Muscle of leg (tissue), 3 donors: ENCODE measurements at regions not wholly inside any gene's neighbourhood (a gene's known extent, or its start where the extent isn't known, plus 50 kb on each side); places are given as distances from the start of the nearest gene placed in this dataset.
A peak's percentile ranks its signal among the peaks of the same experiment; 100 is the strongest.

Experiments
- DNase-seq: peaks from one replicate; pipeline ENCODE4 v3.0.0; 2013
- H3K27ac ChIP-seq: one replicate; pipeline ENCODE4 v1.5.1; 2013; ENCODE audit warnings: mild to moderate bottlenecking, low read length, control low read depth
- H3K27me3 ChIP-seq: one replicate; pipeline ENCODE4 v1.6.1; 2013; ENCODE audit warnings: low read length; ENCODE audit not compliant: control insufficient read depth, insufficient read depth
- H3K36me3 ChIP-seq: one replicate; pipeline ENCODE4 v1.6.1; 2013; ENCODE audit warnings: low read length; ENCODE audit not compliant: control insufficient read depth, insufficient read depth
- H3K4me1 ChIP-seq: one replicate; pipeline ENCODE4 v1.6.1; 2013; ENCODE audit warnings: low read length; ENCODE audit not compliant: control insufficient read depth, insufficient read depth
- H3K4me3 ChIP-seq: one replicate; pipeline ENCODE4 v1.5.1; 2013; ENCODE audit warnings: low read length, control low read depth
- H3K9me3 ChIP-seq: replicated peaks from 2 replicates; pipeline ENCODE4 v1.6.1; 2013; ENCODE audit warnings: low read depth, low read length; ENCODE audit not compliant: control insufficient read depth
- WGBS: methylation state at CpG from one replicate; pipeline ENCODE4 v1.1.5; 2013; ENCODE audit warnings: missing lambda C conversion rate; ENCODE audit not compliant: insufficient coverage; 5-methylcytosine and 5-hydroxymethylcytosine counted together

DNA sequence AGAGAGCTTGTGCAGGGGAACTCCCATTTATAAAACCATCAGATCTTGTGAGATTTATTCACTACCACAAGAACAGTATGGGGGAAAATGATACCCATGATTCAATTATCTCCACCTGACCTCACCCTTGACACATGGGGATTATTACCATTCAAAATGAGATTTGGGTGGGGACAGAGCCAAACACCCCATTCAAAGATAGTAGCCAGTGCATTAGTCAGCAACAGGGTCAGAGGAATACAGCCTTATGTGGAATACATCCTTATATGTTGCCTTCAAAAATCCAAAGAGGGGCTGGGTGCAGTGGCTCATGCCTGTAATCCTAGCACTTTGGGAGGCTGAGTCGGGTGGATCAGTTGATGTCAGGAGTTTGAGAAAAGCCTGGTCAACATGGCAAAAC is 563.2 kb downstream of the CCDC171 start:
- Histone ChIP-seq H3K36me3 (no peaks in the 10 kb centered on the region), H3K9me3 (no peaks in the 10 kb centered on the region), H3K27ac (no peak overlapping the region), H3K27me3 (no peaks in the 10 kb centered on the region), H3K4me3 (no peak overlapping the region), H3K4me1 (peaks cover 12% of the 10 kb centered on the region)
- no CpG with 5 or more reads among the region's 1 CpG for WGBS
- no peak for DNase-seq

DNA sequence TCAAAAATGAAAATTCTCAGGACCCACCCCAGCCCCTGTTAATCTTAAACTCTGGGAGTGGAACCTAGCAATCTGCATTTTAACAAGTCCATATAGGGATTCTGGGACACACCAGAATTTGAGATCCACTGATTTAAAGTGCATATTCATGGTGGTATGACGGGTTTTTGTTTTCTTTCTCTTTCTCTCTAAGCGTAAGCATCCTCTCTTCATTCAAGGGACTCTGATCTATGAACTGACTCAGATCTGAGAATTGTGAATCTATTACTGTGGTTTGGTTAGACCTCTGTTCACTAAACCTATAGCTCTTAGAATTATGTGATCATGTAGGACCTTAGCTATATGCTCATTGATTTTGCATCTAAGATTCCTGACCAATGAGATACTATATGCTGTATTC is 565.2 kb downstream of the CCDC171 start:
- Histone ChIP-seq H3K36me3 (no peaks in the 10 kb centered on the region), H3K27ac (no peak overlapping the region)
- no CpG with 5 or more reads among the region's 2 CpGs for WGBS

DNA sequence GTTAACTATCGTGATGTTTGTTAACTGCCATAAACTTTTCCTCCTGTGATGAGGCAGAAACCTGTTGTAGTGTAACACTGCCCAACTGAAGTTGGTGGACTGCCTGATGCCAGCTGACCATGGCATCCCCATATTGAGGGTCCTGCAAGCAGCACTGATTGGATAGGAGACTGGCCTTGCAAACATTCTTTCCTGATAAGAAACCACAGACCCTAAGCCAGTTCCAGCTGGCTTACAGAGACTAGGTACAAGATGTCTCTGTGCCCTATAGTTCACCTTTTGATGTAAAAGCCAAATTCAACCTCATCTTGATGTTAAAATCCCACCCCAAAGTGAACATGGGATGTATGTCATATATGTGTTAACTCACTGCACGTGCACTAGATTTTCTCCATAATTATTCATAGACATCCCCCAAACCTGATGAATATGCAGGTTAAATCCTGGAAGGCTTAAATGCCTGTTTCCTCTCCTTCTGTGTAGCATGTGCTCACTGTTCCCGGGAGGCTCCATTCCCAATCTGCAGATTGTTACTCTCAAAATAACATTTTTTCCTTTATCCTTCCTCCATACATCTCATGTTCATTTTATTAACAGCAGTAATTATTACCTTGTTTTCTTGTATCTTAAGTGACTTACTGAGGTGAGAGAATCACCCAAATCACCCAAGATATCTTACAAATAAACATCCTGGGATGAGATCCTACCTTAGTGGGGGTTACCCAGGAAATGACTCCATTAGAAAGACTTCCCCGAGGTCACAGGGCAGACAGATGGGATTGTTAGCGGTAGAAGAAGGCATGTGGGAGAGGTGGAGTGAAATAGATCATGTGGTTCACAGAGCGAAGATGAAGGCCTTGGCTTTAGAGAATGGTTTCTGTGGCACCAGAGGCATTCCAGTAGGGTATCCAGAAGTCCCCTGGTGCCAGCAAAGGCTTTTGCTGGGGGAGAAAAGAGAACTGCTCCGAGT is 566.7 kb downstream of the CCDC171 start:
- no peak overlapping the region for H3K4me3 ChIP-seq
- H3K27me3 ChIP-seq: no peaks in the 10 kb centered on the region
- DNase-seq: no peak
- no peak overlapping the region for H3K27ac ChIP-seq
- no peaks in the 10 kb centered on the region for H3K36me3 ChIP-seq
- peaks cover 19% of the 10 kb centered on the region for H3K4me1 ChIP-seq
- H3K9me3 ChIP-seq: no peaks in the 10 kb centered on the region
- WGBS: 74% methylated on average over 3 of the region's 7 CpGs

More for the DNA sequence above, 565.2 kb downstream of the CCDC171 start:
- Histone ChIP-seq H3K4me1 (peaks cover 19% of the 10 kb centered on the region), H3K9me3 (no peaks in the 10 kb centered on the region), H3K4me3 (no peak overlapping the region), H3K27me3 (no peaks in the 10 kb centered on the region)
- no peak for DNase-seq

DNA sequence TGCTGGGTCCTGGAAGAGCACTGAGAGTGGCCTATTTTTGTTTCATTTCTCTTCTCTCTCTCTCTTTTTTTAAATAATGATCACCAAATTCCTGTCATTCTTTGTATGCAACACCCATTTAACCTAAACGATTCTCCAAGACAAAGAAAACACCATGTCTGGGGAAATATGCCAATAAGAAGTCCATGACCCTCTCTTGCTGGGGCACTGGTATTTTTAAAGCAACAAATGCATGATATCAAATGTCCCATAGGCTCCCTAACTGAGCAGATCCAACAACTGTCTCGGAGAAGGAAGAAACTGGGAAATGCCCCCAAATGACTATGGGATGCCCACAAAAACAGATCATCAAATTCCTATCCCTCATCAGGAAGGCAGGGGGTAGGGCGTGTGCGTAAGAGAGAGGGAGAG is 567.4 kb downstream of the CCDC171 start:
- H3K4me3 ChIP-seq: no peak overlapping the region
- 50% methylated on average over 2 of the region's 4 CpGs for WGBS
- no peaks in the 10 kb centered on the region for H3K9me3 ChIP-seq
- no peak for DNase-seq
- H3K36me3 ChIP-seq: no peaks in the 10 kb centered on the region
- peak overlapping the region; percentile 31 for H3K27ac ChIP-seq
- H3K27me3 ChIP-seq: no peaks in the 10 kb centered on the region
- H3K4me1 ChIP-seq: peaks cover 19% of the 10 kb centered on the region

DNA sequence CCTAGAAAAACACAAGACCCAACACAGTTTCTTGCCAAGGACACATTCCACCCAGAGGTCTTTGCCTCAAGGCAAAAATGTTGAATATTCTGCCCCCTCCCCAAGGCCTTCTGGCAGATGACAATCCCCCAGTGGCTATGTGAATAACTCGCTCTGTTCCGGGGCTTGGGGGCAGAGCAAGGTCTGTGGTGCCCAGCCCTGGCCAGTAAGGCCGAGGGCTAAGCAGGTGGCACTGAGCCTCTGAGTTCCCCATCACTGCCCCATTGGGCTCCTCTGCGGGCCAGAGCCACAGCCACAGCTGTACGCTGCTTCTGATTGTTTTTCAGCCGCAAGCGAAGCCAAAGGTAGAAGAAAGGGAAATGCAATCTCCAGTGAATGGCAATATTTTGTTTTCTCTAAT is 567.9 kb downstream of the CCDC171 start:
- no peak overlapping the region for H3K4me3 ChIP-seq
- peak; percentile 33 for DNase-seq
- 44% methylated on average over 6 of the region's 7 CpGs for WGBS
- H3K27me3 ChIP-seq: no peaks in the 10 kb centered on the region
- peaks cover 19% of the 10 kb centered on the region for H3K4me1 ChIP-seq
- no peaks in the 10 kb centered on the region for H3K9me3 ChIP-seq
- no peaks in the 10 kb centered on the region for H3K36me3 ChIP-seq
- peak overlapping the region; percentile 31 for H3K27ac ChIP-seq

DNA sequence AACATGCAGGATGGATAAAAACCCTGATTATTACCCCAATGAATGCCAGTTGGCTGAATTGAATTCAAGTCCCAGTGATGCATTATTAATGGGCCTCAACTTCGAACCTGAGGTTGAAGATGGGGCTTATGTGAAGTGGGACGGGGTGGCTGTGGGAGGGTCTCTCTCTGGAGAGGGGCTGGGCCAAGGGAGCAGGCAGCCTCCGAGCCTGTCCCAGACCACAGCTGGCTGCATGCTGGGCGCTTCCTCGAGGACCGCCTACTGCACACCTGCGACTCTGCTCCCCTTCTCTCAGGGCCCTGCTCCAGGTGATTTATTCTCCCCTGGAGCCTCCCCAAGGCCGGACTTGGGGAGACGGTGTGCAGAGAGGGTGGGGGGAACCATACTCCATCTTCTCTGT is 568.3 kb downstream of the CCDC171 start:
- no peaks in the 10 kb centered on the region for H3K9me3 ChIP-seq
- H3K27ac ChIP-seq: no peak overlapping the region
- H3K4me1 ChIP-seq: peaks cover 19% of the 10 kb centered on the region
- WGBS: 40% methylated on average over 1 of the region's 9 CpGs
- no peak for DNase-seq
- no peaks in the 10 kb centered on the region for H3K36me3 ChIP-seq
- no peak overlapping the region for H3K4me3 ChIP-seq
- H3K27me3 ChIP-seq: no peaks in the 10 kb centered on the region

DNA sequence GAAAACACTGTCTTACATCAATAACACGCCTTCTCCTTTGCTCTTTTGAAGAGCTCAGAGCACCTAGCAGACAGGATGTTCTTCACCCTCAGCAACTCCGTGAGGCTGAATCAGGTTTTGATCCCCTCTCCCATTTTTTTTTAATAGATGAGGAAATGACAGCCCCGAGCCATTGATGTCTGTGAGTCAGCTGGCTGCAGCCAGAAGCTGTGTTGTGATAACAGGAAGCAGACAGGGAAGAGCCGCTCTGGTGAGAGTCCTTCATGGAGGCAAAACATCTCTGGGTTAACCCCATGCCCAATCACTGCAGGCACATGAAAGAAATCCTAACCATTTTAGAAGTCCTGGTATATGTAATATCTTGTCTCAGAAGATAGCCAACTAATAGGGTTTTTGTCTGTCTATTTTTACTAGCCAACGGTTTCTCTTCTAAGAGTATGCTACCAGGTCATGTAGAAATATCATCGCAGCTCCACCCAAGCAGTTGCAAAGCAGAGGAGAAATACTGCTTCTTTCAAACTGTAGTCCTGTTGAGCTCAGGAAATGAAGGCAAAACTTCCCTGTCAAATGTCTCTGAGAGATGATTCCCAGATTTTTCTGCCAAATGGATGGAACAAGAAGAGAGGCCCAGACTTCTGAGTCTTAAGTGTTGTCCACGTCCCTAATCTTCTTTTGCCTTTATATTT is 568.9 kb downstream of the CCDC171 start:
- no peaks in the 10 kb centered on the region for H3K27me3 ChIP-seq
- H3K9me3 ChIP-seq: no peaks in the 10 kb centered on the region
- no peak overlapping the region for H3K4me3 ChIP-seq
- no peaks in the 10 kb centered on the region for H3K36me3 ChIP-seq
- H3K27ac ChIP-seq: no peak overlapping the region
- no peak for DNase-seq
- H3K4me1 ChIP-seq: peaks cover 19% of the 10 kb centered on the region
- WGBS: 86% methylated on average over 3 of the region's 7 CpGs

DNA sequence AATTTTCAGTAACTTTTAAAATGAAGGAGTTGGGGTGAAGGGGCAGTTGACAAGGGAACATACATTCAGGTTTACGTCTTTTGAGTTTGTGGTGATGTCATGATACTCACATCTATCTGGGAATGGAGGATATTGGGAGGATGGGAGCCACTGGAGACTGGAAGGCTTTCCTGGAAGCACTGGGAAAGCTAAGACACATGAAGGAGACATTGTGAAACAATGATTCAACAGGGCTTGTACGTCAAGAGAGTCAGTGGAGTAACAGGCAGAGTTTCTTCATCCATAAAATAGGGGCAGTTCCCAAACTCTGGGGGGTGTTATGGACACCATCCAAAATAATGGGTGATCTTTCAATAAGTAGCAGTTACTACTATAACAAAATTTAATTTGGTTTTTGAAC is 572.8 kb downstream of the CCDC171 start:
- peaks cover 10% of the 10 kb centered on the region for H3K4me1 ChIP-seq
- H3K36me3 ChIP-seq: no peaks in the 10 kb centered on the region
- 80% methylated on average over 1 of the region's 2 CpGs for WGBS
- DNase-seq: no peak
- no peaks in the 10 kb centered on the region for H3K27me3 ChIP-seq
- H3K27ac ChIP-seq: no peak overlapping the region
- no peak overlapping the region for H3K4me3 ChIP-seq
- H3K9me3 ChIP-seq: peaks cover 5% of the 10 kb centered on the region

DNA sequence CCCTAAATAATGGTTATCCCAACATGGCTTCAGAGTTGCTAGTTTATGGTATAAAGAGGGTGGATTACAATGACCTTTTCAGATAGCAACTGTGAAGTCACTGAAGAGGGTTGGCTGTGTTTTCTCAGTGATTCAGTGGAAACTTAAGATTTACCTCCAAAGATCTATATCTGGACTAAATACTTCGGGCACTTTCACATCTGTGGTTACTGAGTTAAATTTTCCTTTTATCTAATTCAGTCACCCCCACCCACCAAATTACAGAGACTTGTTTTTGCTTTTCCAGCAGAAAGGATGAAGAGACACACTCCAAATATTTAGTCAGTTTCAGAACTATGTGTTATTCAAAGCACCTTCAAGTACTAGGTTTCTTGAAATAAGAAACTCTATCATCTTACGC is 573.2 kb downstream of the CCDC171 start:
- Histone ChIP-seq H3K27ac (no peak overlapping the region), H3K36me3 (no peaks in the 10 kb centered on the region), H3K4me3 (no peak overlapping the region), H3K4me1 (peaks cover 7% of the 10 kb centered on the region), H3K9me3 (peaks cover 5% of the 10 kb centered on the region), H3K27me3 (no peaks in the 10 kb centered on the region)
- no peak for DNase-seq
- whole genome bisulfite sequencing: no CpG with 5 or more reads among the region's 2 CpGs

DNA sequence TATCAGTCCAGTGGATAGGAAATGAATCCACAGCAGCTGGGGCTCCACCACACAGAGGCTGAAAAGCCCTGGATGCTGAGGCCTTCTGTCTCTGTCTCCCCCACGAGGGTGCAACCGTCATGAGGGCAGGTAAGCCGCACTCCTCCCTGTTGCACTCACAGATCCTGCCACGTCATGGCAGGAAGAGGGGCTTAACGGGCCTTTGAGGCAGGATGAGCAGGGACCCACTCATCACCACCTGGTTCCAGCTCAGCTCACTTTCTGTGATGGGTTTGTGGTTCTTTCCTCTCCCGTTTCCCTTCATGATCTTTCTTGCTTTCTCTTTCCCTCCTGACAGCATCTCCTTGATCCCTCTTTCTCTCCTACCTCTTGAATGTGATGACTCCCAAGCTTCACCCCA is 575.2 kb downstream of the CCDC171 start:
- Histone ChIP-seq H3K4me3 (no peak overlapping the region), H3K27ac (no peak overlapping the region), H3K27me3 (no peaks in the 10 kb centered on the region), H3K4me1 (peaks cover 2% of the 10 kb centered on the region), H3K36me3 (no peaks in the 10 kb centered on the region), H3K9me3 (peaks cover 5% of the 10 kb centered on the region)
- 87% methylated on average over 3 of the region's 6 CpGs for WGBS
- no peak for DNase-seq
